WERI-Rb-1 (cell line): ENCODE measurements at regions not wholly inside any gene's neighbourhood (a gene's known extent, or its start where the extent isn't known, plus 50 kb on each side); places are given as distances from the start of the nearest gene placed in this dataset.

ENCODE experiments used
- DNase-seq: peaks from one replicate; pipeline ENCODE4 v3.0.0-alpha.2; 2020
- H3K27ac ChIP-seq: fragments of 250-450 bp; sonication (Bioruptor Pico); 2 replicates; pipeline ENCODE4 v1.5.1; 2020; ENCODE audit warnings: mild to moderate bottlenecking, moderate library complexity
- H3K27me3 ChIP-seq: fragments of 250-450 bp; sonication (Bioruptor Pico); 2 replicates; pipeline ENCODE4 v1.5.1; 2021; ENCODE audit warnings: mild to moderate bottlenecking, low read depth, moderate library complexity; ENCODE audit not compliant: insufficient read depth, severe bottlenecking
- H3K36me3 ChIP-seq: fragments of 250-450 bp; sonication (Bioruptor Pico); 2 replicates; pipeline ENCODE4 v1.5.1; 2020; ENCODE audit warnings: mild to moderate bottlenecking, moderate library complexity
- H3K4me3 ChIP-seq: 2 replicates; pipeline ENCODE4 v1.5.1; 2011; ENCODE audit warnings: low read depth, mild to moderate bottlenecking, control low read depth, low read length
- H3K9me3 ChIP-seq: fragments of 250-450 bp; sonication (Bioruptor Pico); 2 replicates; pipeline ENCODE4 v1.5.1; 2021; ENCODE audit warnings: mild to moderate bottlenecking, moderate library complexity; ENCODE audit not compliant: severe bottlenecking
- TF ChIP-seq, protein P1 (sequence below): IDR thresholded peaks from 2 replicates; pipeline ENCODE4 v1.5.1; 2011; ENCODE audit warnings: low read depth, mild to moderate bottlenecking, control low read depth, inconsistent platforms, low read length

DNA sequence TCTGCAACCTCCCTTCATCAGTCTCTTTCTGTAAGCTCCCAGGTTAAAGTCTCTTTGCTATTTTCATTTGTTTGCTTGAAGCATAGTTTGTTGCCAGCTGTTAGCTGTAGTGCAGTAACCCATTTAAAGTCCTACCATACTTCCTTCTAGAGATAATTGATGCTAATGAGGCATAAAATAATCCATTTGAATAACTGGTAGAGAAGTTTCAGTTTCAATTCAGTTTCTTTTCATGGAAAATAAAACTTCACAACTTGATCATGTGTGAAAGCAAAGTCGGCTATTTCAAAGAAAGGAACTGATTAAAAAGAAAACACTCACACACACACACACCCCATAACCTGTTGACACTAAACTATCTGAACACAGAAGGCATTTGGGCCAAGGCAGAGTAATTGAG lies 68.5 kb upstream of the TENT5A start:
- H3K4me3 ChIP-seq = no peak overlapping the region
- no peak for DNase-seq
- no peaks in the 10 kb centered on the region for H3K27me3 ChIP-seq
- no peaks in the 10 kb centered on the region for H3K9me3 ChIP-seq
- no peaks in the 10 kb centered on the region for H3K36me3 ChIP-seq
- TF ChIP-seq, protein P1, sequence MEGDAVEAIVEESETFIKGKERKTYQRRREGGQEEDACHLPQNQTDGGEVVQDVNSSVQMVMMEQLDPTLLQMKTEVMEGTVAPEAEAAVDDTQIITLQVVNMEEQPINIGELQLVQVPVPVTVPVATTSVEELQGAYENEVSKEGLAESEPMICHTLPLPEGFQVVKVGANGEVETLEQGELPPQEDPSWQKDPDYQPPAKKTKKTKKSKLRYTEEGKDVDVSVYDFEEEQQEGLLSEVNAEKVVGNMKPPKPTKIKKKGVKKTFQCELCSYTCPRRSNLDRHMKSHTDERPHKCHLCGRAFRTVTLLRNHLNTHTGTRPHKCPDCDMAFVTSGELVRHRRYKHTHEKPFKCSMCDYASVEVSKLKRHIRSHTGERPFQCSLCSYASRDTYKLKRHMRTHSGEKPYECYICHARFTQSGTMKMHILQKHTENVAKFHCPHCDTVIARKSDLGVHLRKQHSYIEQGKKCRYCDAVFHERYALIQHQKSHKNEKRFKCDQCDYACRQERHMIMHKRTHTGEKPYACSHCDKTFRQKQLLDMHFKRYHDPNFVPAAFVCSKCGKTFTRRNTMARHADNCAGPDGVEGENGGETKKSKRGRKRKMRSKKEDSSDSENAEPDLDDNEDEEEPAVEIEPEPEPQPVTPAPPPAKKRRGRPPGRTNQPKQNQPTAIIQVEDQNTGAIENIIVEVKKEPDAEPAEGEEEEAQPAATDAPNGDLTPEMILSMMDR = no peak
- no peak overlapping the region for H3K27ac ChIP-seq

DNA sequence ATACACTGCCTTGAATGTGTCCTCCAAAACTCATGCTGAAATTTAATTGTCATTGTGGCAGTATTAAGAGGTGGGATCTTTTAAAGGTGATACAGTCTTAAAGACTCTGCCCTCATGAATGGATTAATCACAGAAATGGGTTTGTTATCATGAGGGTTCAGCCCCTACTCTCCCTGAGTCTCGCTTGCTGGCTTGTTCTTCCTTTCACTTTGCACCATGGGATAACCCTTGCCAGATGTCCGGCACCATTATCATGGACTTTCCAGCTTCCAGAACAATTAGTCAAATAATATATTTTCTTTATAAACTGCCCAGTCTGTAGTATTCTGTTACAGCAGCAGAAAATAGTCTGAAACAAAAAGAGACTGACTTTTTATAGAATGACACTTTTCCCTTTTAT lies 67.9 kb upstream of the TENT5A start:
- Histone ChIP-seq H3K27ac (no peak overlapping the region), H3K36me3 (no peaks in the 10 kb centered on the region), H3K4me3 (no peak overlapping the region), H3K27me3 (no peaks in the 10 kb centered on the region), H3K9me3 (no peaks in the 10 kb centered on the region)
- TF ChIP-seq, protein P1 = no peak
- DNase-seq = no peak

DNA sequence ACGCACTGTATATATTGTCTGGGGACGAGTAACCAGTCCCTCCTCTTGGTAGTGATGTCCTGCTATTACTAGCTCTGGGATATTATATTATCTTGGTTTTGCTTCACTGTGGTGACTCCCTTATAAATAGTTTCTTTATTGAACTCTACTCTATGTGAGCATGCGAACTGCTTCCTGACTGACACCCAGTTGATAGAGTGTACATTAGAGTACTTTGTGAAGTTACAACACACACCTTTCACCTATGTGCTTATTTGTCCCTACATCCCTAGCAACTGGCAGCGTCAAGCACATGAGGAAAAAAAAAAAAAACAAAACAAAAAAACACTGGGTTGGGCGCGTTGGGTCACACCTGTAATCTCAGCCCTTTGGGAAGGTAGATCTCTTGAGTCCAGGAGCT lies 67.3 kb upstream of the TENT5A start:
- TF ChIP-seq, protein P1 = no peak
- H3K27ac ChIP-seq = no peak overlapping the region
- no peak overlapping the region for H3K4me3 ChIP-seq
- no peak for DNase-seq
- no peaks in the 10 kb centered on the region for H3K36me3 ChIP-seq
- no peaks in the 10 kb centered on the region for H3K9me3 ChIP-seq
- H3K27me3 ChIP-seq = no peaks in the 10 kb centered on the region

DNA sequence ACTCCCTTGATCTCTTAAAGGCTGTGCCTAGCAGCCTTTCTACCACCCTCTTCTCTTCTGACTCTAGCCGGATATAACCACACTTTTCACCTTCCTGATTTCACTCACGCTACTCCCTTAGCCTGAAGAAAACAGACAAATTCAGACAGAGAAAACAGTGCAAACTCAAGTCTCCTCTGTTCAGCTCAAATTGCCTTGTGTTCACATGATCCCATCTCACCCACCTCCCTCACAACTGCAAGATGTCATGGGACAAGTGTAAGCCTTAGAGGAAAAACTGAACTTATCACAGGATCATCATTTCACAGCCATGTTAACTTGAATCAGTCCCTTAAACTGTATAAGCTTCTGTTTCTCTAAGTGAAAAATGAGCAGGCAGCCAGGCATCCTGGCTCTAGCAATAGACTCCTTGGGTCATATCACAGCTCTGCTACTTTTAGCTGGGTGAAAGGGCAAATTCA lies 66.5 kb upstream of the TENT5A start:
- Histone ChIP-seq H3K4me3 (no peak overlapping the region), H3K36me3 (no peaks in the 10 kb centered on the region), H3K27me3 (no peaks in the 10 kb centered on the region), H3K27ac (no peak overlapping the region), H3K9me3 (no peaks in the 10 kb centered on the region)
- TF ChIP-seq, protein P1 = no peak
- DNase-seq = no peak

GRCh38 chr6:81816380-81816779 lies 63.9 kb upstream of the TENT5A start:
- H3K36me3 ChIP-seq = no peaks in the 10 kb centered on the region
- no peak overlapping the region for H3K27ac ChIP-seq
- TF ChIP-seq, protein P1 = no peak
- no peaks in the 10 kb centered on the region for H3K9me3 ChIP-seq
- DNase-seq = no peak
- no peak overlapping the region for H3K4me3 ChIP-seq
- no peaks in the 10 kb centered on the region for H3K27me3 ChIP-seq

GRCh38 chr6:81814370-81815076 lies 62.0 kb upstream of the TENT5A start:
- DNase-seq = no peak
- H3K4me3 ChIP-seq = no peak overlapping the region

More at GRCh38 chr6:81814370-81815076, 62.0 kb upstream of the TENT5A start:
- Histone ChIP-seq H3K36me3 (no peaks in the 10 kb centered on the region), H3K27ac (no peak overlapping the region), H3K27me3 (no peaks in the 10 kb centered on the region), H3K9me3 (no peaks in the 10 kb centered on the region)
- TF ChIP-seq, protein P1 = no peak
